ENCODE measurements at regions not wholly inside any gene's neighbourhood (a gene's known extent, or its start where the extent isn't known, plus 50 kb on each side); places are given as distances from the start of the nearest gene placed in this dataset.

DNA sequence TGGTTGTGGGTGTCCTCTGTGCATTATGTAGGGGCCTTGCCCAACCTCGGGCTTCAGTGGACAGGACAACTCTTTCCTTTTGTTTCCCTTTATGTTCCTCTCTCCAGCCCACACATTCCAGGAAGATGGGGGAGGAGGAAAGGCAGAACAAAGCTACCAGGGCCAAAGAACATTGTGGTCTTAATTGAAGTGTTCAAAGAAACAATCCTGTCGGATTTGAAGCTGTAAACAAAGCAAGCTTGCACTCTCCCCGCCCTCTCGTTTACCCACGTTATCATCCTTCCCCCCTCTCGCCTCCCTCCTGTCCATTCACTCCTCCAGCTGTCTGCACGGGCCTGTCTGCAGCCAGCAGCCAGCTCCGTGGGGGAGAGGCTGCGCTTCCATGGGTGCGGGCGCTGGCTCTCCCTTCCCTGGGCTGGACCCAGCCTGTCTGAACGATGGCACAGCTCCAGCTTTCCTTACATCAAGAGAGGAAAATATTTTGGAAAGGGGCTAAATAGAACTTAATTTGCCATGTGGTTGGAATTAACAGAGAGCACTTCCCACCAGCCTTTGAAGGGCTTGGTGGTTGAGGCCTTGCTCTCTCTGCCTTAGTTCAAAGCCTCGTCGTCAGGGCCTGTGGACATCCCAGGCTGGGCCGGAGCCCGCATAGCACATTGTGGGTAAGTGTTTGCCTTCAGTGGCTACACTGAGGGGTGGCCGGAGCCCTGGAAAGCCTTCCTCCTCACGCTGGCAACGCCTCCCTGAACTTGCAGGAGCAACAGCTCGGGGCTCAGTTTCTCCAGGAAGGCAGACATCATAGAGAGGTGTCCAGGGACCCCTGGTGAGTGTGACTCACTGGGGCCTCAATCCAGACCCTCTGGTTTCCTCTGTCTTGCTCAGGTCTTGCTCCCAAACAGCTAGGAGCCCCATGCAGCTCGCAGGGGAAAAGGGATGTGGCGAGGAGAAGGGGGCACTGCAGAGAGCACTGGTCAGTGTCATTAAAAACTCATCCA, 60.6 kb upstream of the HS6ST1 start:
- H3K27ac ChIP-seq, result no peak overlapping the region
- no peaks in the 10 kb centered on the region for H3K27me3 ChIP-seq
- H3K36me3 ChIP-seq, result no peaks in the 10 kb centered on the region
- no peaks in the 10 kb centered on the region for H3K9me3 ChIP-seq
- TF ChIP-seq, protein P1, sequence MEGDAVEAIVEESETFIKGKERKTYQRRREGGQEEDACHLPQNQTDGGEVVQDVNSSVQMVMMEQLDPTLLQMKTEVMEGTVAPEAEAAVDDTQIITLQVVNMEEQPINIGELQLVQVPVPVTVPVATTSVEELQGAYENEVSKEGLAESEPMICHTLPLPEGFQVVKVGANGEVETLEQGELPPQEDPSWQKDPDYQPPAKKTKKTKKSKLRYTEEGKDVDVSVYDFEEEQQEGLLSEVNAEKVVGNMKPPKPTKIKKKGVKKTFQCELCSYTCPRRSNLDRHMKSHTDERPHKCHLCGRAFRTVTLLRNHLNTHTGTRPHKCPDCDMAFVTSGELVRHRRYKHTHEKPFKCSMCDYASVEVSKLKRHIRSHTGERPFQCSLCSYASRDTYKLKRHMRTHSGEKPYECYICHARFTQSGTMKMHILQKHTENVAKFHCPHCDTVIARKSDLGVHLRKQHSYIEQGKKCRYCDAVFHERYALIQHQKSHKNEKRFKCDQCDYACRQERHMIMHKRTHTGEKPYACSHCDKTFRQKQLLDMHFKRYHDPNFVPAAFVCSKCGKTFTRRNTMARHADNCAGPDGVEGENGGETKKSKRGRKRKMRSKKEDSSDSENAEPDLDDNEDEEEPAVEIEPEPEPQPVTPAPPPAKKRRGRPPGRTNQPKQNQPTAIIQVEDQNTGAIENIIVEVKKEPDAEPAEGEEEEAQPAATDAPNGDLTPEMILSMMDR (IDR thresholded peaks at IDR 0.05), result no peak
- DNase-seq (ENCODE audit: low spot score in 2 of 2), result peak in 1 of 2 donors; percentile 63
- peaks cover 0 to 11% of the 10 kb centered on the region in 2 donors for H3K4me1 ChIP-seq
- intact Hi-C loops (cut with DNase I), result no loop called here
- H3K4me3 ChIP-seq, result no peak overlapping the region

DNA sequence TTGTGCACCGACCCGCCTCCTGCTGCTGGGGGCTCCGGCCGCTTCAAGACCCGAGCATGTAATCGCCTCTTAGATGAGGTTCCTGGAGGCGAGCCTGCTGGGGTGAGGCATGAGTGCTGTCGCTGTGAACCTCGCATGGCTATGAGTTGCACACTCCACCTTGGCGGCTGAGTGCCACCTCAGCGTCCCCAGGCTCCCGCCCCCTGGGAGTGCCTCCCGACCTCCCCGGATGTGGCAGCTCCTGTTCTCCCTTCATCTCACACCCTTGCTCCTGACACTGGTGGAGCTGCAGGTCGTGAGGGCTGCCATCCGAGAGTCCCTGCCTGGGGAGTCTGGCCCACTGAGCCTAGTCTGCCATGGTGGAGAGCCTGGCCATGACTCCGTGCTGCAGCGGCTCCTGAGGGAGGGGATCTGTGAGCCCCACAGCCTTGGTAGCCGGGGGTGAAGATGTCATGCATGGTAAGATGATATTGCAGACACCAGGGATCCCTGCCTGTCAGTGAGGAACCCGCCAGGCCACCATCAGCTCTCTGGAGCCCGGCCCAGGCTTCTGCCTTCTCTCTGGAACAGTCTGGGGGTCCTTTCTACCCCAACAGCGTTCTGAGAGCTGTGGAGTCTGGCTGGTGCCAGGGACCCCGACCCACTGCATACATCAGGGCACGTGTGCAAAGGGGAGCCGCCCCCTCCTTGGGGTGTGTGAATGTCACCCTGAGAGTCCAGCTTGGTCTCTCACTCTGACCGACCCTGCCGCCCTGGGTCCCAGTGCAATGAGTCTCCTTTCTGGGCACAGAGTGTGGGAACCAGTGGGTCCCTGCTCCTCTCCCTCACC, 61.6 kb upstream of the HS6ST1 start:
- TF ChIP-seq, protein P1 (IDR thresholded peaks at IDR 0.05), result no peak
- peaks cover 0 to 11% of the 10 kb centered on the region in 2 donors for H3K4me1 ChIP-seq
- no peak overlapping the region for H3K27ac ChIP-seq
- no peak overlapping the region for H3K4me3 ChIP-seq
- H3K27me3 ChIP-seq, result no peaks in the 10 kb centered on the region
- no peaks in the 10 kb centered on the region for H3K36me3 ChIP-seq
- no peaks in the 10 kb centered on the region for H3K9me3 ChIP-seq
- peak in 1 of 2 donors; percentile 60 for DNase-seq (ENCODE audit: low spot score in 2 of 2)
- intact Hi-C loops (cut with DNase I), result no loop called here

DNA sequence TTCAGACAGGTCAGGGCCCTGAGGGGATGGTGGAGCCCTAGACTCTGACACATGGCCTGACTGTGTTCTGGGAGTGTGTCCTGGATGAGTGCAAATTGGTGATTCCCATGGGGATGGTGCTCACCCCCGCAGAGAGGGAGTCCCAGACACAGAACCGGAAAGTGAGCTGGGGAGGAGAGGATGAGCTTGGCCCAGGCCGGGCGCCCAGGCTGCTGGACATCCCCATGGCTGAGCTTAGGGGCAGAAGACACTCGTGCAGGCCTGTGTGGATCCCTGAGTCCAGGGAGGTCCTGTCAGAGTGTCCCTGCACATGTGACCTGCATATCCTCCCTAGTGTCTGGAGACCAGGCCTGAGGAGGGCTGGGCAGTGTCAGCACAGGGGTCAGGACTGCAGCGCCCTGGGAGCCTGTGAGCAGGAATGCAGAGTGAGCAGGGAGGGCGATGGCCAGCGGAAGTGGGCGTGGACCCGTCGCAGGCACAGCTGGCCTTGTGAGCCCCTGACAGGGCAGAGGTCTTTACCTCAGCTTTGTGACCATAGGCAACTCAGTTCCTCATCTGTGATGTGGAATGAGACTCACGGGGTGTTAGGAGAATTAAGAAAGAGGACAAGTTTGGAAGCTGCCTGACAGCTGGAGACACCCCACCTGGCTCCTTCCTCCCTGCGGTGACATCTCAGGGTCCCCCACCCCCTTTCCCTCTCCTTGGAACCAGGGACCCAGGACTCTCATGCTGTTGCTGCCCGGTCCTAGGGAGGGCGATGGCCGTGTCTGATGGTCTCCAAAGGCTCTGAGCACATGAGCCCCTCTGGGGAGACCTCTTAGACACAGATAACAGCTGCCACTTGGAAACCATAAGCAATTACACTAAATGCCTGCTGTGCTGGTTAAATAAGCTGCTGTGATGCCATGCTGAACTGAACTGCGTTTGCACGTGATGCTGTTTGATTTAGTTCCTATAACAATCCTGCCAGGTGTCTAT, 62.6 kb upstream of the HS6ST1 start:
- TF ChIP-seq, protein P1 (IDR thresholded peaks at IDR 0.05), result no peak
- intact Hi-C loops (cut with DNase I), result no loop called here
- no peaks in the 10 kb centered on the region for H3K9me3 ChIP-seq
- peaks cover 0 to 11% of the 10 kb centered on the region in 2 donors for H3K4me1 ChIP-seq
- no peaks in the 10 kb centered on the region for H3K27me3 ChIP-seq
- peak in 1 of 2 donors; percentile 50 for DNase-seq (ENCODE audit: low spot score in 2 of 2)
- no peak overlapping the region for H3K4me3 ChIP-seq
- no peak overlapping the region for H3K27ac ChIP-seq
- no peaks in the 10 kb centered on the region for H3K36me3 ChIP-seq

DNA sequence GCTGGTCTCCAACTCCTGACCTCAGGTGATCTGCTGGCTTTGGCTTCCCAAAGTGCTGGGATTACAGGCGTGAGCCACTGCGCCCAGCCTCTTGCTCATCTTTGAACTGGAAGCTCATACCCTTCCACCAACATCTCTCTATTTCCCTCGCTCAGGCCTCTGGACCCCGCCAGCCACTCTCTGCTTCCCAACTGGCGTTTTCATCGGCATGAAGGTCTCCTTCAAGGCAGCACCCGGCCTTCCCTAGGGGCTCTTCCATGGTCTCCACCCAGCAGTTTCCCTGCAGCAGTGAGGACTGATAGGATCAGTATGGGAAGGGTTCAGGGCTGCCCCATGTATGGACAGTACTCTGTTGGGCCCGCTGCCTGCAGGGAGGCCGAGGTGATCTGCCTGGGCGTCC, 65.8 kb upstream of the HS6ST1 start:
- no peaks in the 10 kb centered on the region for H3K36me3 ChIP-seq
- intact Hi-C loops (cut with DNase I), result no loop called here
- no peak for DNase-seq (ENCODE audit: low spot score in 2 of 2)
- H3K4me3 ChIP-seq, result no peak overlapping the region
- peaks cover 0 to 5% of the 10 kb centered on the region in 2 donors for H3K4me1 ChIP-seq
- TF ChIP-seq, protein P1 (IDR thresholded peaks at IDR 0.05), result no peak
- no peaks in the 10 kb centered on the region for H3K27me3 ChIP-seq
- no peak overlapping the region for H3K27ac ChIP-seq
- no peaks in the 10 kb centered on the region for H3K9me3 ChIP-seq

DNA sequence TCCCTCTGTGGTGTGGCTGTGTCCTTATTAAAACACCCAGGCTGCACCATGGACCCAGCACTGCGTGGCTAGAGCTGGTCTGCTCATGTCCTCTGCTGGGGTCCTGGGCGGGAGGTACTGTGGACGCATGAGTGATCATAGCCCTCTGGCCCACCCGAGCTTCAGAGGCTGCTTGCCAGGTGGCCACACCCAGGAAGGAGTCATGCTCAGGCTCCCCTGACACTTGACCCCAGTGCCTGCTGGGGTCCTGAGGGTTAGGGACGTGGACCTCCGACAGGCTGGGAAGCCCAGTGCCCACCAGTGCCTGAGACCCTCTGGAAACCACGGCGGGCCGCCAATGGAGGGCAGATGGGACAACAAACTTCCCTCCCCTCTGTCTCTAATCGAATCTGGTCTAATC, 66.3 kb upstream of the HS6ST1 start:
- TF ChIP-seq, protein P1 (IDR thresholded peaks at IDR 0.05), result no peak
- Histone ChIP-seq H3K27ac (no peak overlapping the region), H3K4me1 (peaks cover 0 to 6% of the 10 kb centered on the region in 2 donors), H3K4me3 (no peak overlapping the region), H3K9me3 (no peaks in the 10 kb centered on the region), H3K27me3 (no peaks in the 10 kb centered on the region), H3K36me3 (no peaks in the 10 kb centered on the region)
- intact Hi-C loops (cut with DNase I), result no loop called here
- DNase-seq (ENCODE audit: low spot score in 2 of 2), result no peak
